ENCODE measurements at regions not wholly inside any gene's neighbourhood (a gene's known extent, or its start where the extent isn't known, plus 50 kb on each side); places are given as distances from the start of the nearest gene placed in this dataset.

- WGBS (ENCODE audit: insufficient coverage): 93% methylated on average over 9 of the region's 9 CpGs
- no peak overlapping the region for H3K27ac Mint-ChIP-seq
- ATAC-seq (ENCODE audit: low read depth) (no peak), DNase-seq (no peak)
- Histone ChIP-seq H3K9me3 (ENCODE audit: control extremely low read depth in 1 of 3, control insufficient read depth in 2 of 3, insufficient read depth in 1 of 3, low read length in 2 of 3) (no peaks in the 10 kb centered on the region), H3K4me3 (ENCODE audit: control extremely low read depth in 1 of 5, extremely low read depth in 1 of 5, insufficient read depth in 1 of 5, low read depth in 2 of 5, low read length in 4 of 5) (no peak overlapping the region), H3K36me3 (replicated peaks in 1 of 2; ENCODE audit: control extremely low read depth in 1 of 2, control insufficient read depth in 1 of 2, extremely low read depth in 1 of 2, insufficient read depth in 2 of 2, low read length in 1 of 2) (no peaks in the 10 kb centered on the region), H2AFZ (ENCODE audit: insufficient read depth, low read depth, low read length, poor library complexity, severe bottlenecking) (no peak overlapping the region), H3K27ac (ENCODE audit: low read length in 2 of 2) (no peak overlapping the region), H3K27me3 (replicated peaks in 1 of 4; ENCODE audit: control extremely low read depth in 1 of 4, control insufficient read depth in 3 of 4, insufficient read depth in 4 of 4, low read length in 3 of 4) (no peaks in the 10 kb centered on the region), H3K4me1 (ENCODE audit: control insufficient read depth in 2 of 2, insufficient read depth in 2 of 2, low read length in 2 of 2) (no peaks in the 10 kb centered on the region), H4K20me1 (ENCODE audit: control insufficient read depth, insufficient read depth, low read length, poor library complexity, severe bottlenecking) (no peaks in the 10 kb centered on the region), H3K9ac (ENCODE audit: low read length) (no peak overlapping the region), H3K79me2 (ENCODE audit: control insufficient read depth, insufficient read depth, low read length) (no peaks in the 10 kb centered on the region), H3K4me2 (replicated peaks; ENCODE audit: low read depth, low read length, poor library complexity, severe bottlenecking) (no peak overlapping the region)
- peaks cover under 1% of the 10 kb centered on the region for H3K9me3 Mint-ChIP-seq (ENCODE audit: insufficient read depth)
- POLR2A ChIA-PET: no interaction called here
- no peak overlapping the region for H3K4me3 Mint-ChIP-seq
- intact Hi-C loops (cut with micrococcal nuclease): no loop called here
- H3K4me1 Mint-ChIP-seq: no peaks in the 10 kb centered on the region
- CTCF ChIA-PET: no interaction called here
- TF ChIP-seq CTCF (IDR thresholded peaks at IDR 0.05): no peak
- no peak for TF ChIP-seq EZH2 (IDR thresholded peaks at IDR 0.05; ENCODE audit: borderline replicate concordance, insufficient read depth, low read depth, low read length, poor library complexity, severe bottlenecking)
- H3K27me3 Mint-ChIP-seq: peaks cover 9% of the 10 kb centered on the region
Measured at GRCh38 chr21:34280959-34281358, 82.8 kb upstream of the KCNE2 start.

GRCh38 chr21:34282223-34282622 is 81.6 kb upstream of the KCNE2 start:
- H4K20me1 ChIP-seq (ENCODE audit: control insufficient read depth, insufficient read depth, low read length, poor library complexity, severe bottlenecking): no peaks in the 10 kb centered on the region
- TF ChIP-seq CTCF (IDR thresholded peaks at IDR 0.05): no peak
- no peak for TF ChIP-seq EZH2 (IDR thresholded peaks at IDR 0.05; ENCODE audit: borderline replicate concordance, insufficient read depth, low read depth, low read length, poor library complexity, severe bottlenecking)
- intact Hi-C loops (cut with micrococcal nuclease): no loop called here
- H3K9ac ChIP-seq (ENCODE audit: low read length): no peak overlapping the region
- H3K4me2 ChIP-seq (replicated peaks; ENCODE audit: low read depth, low read length, poor library complexity, severe bottlenecking): no peak overlapping the region
- DNase-seq: no peak
- no peaks in the 10 kb centered on the region for H3K4me1 Mint-ChIP-seq
- no peaks in the 10 kb centered on the region for H3K27me3 ChIP-seq (replicated peaks in 1 of 4; ENCODE audit: control extremely low read depth in 1 of 4, control insufficient read depth in 3 of 4, insufficient read depth in 4 of 4, low read length in 3 of 4)
- ChIA-PET POLR2A (no interaction called here), CTCF (no interaction called here)
- no peaks in the 10 kb centered on the region for H3K36me3 ChIP-seq (replicated peaks in 1 of 2; ENCODE audit: control extremely low read depth in 1 of 2, control insufficient read depth in 1 of 2, extremely low read depth in 1 of 2, insufficient read depth in 2 of 2, low read length in 1 of 2)
- H3K9me3 ChIP-seq (ENCODE audit: control extremely low read depth in 1 of 3, control insufficient read depth in 2 of 3, insufficient read depth in 1 of 3, low read length in 2 of 3): peaks cover 0 to 3% (median 0%) of the 10 kb centered on the region in 3 donors
- 65% methylated on average over 2 of the region's 4 CpGs for WGBS (ENCODE audit: insufficient coverage)
- no peak overlapping the region for H2AFZ ChIP-seq (ENCODE audit: insufficient read depth, low read depth, low read length, poor library complexity, severe bottlenecking)
- H3K9me3 Mint-ChIP-seq (ENCODE audit: insufficient read depth): peaks cover 7% of the 10 kb centered on the region
- no peaks in the 10 kb centered on the region for H3K79me2 ChIP-seq (ENCODE audit: control insufficient read depth, insufficient read depth, low read length)
- peaks cover 3% of the 10 kb centered on the region for H3K27me3 Mint-ChIP-seq
- H3K27ac Mint-ChIP-seq: no peak overlapping the region
- H3K4me1 ChIP-seq (ENCODE audit: control insufficient read depth in 2 of 2, insufficient read depth in 2 of 2, low read length in 2 of 2): no peaks in the 10 kb centered on the region
- no peak overlapping the region for H3K4me3 ChIP-seq (ENCODE audit: control extremely low read depth in 1 of 5, extremely low read depth in 1 of 5, insufficient read depth in 1 of 5, low read depth in 2 of 5, low read length in 4 of 5)
- H3K4me3 Mint-ChIP-seq: no peak overlapping the region
- no peak overlapping the region for H3K27ac ChIP-seq (ENCODE audit: low read length in 2 of 2)
- no peak for ATAC-seq (ENCODE audit: low read depth)

All from B cell (primary cell).